GM12875 (cell line): ENCODE measurements at regions not wholly inside any gene's neighbourhood (a gene's known extent, or its start where the extent isn't known, plus 50 kb on each side); places are given as distances from the start of the nearest gene placed in this dataset.

Experiments used
- H3K4me3 ChIP-seq: one replicate; pipeline ENCODE4 v1.5.1; 2011; ENCODE audit warnings: low read depth, low read length, control low read depth
- TF ChIP-seq, protein P1 (sequence below): IDR thresholded peaks from 2 replicates; pipeline ENCODE4 v1.5.1; 2011; ENCODE audit warnings: low read depth, mild to moderate bottlenecking, control low read depth, inconsistent platforms, low read length, moderate library complexity, borderline replicate concordance; ENCODE audit not compliant: insufficient read depth

- no peak overlapping the region for H3K4me3 ChIP-seq
- TF ChIP-seq, protein P1, sequence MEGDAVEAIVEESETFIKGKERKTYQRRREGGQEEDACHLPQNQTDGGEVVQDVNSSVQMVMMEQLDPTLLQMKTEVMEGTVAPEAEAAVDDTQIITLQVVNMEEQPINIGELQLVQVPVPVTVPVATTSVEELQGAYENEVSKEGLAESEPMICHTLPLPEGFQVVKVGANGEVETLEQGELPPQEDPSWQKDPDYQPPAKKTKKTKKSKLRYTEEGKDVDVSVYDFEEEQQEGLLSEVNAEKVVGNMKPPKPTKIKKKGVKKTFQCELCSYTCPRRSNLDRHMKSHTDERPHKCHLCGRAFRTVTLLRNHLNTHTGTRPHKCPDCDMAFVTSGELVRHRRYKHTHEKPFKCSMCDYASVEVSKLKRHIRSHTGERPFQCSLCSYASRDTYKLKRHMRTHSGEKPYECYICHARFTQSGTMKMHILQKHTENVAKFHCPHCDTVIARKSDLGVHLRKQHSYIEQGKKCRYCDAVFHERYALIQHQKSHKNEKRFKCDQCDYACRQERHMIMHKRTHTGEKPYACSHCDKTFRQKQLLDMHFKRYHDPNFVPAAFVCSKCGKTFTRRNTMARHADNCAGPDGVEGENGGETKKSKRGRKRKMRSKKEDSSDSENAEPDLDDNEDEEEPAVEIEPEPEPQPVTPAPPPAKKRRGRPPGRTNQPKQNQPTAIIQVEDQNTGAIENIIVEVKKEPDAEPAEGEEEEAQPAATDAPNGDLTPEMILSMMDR = no peak
Observed at GRCh38 chr1:198472997-198473396, 67.5 kb downstream of the ATP6V1G3 start.

- TF ChIP-seq, protein P1 = no peak
- no peak overlapping the region for H3K4me3 ChIP-seq
Observed at GRCh38 chr1:198472119-198472518, 68.4 kb downstream of the ATP6V1G3 start.

- H3K4me3 ChIP-seq = no peak overlapping the region
- TF ChIP-seq, protein P1 = no peak
Observed at GRCh38 chr1:198467907-198468306, 72.6 kb downstream of the ATP6V1G3 start.

GRCh38 chr1:198467342-198467741, 73.1 kb downstream of the ATP6V1G3 start:
- TF ChIP-seq, protein P1 = no peak
- no peak overlapping the region for H3K4me3 ChIP-seq

DNA sequence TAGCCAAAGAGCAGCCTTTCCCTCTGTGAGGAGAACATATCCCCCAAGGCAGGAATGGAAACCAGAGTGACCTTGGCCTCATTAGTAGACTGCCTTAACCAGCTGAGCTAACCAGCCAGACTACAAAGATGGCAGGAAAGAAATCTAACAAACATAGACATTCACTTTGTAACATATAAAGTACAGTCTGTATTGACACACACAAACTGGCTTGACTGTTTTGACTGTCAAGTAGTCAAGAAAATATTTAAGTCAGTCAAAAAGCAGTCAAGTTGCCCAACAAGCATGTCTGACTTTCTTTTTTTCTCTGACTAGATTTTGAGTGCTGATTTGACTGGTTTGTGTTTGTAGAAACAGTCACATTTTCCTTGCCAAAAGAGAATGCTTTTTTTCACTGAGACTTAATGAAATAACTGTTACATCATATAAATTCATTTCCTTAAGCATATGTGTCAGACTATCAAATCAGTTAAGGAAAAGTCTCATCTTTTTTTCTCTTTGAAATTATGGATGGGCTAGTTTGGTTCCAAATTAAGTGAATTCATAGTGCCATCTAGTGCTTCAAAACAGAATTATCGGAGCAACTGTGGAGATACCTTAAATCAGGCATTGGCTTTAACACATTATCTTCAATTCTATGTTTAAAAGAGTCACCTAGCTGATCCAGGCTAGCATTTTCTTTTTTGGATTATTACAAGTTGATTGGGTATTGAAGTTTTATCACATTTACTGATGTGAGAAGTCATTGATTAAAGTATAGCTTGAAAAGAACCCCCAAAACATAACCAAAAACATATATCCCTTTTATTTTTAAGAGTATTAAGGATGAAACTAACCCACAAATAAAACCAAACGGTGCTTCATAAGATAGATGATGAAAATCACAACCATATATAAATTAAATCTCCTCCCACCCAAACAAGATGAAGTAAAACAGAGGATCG, 75.0 kb downstream of the ATP6V1G3 start:
- TF ChIP-seq, protein P1 = peak; percentile 38; the same call in 1 of the 2 replicates
- H3K4me3 ChIP-seq = no peak overlapping the region

DNA sequence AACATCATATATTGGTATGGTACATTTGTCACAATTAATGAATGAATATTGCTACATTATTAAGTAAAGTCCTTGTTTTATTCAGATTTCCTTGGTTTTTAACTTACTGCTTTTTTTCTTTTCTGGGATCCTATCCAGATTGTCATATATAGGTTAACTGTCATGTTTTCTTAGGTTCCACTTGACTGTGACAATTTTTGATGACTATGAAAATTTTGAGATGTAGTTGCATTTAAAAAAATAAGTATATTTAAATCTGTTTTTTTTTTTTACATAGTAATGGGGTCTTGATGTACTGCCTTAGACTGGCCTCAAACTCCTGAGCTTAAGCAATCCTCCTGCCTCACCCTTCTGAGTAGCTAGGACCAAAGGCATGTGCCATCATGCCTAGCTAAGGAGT, 76.8 kb downstream of the ATP6V1G3 start:
- TF ChIP-seq, protein P1 = no peak
- no peak overlapping the region for H3K4me3 ChIP-seq
